ENCODE measurements at regions not wholly inside any gene's neighbourhood (a gene's known extent, or its start where the extent isn't known, plus 50 kb on each side); places are given as distances from the start of the nearest gene placed in this dataset.

- Histone ChIP-seq H2AFZ (ENCODE audit: low read depth) (no peak overlapping the region), H3K4me1 (ENCODE audit: control insufficient read depth in 1 of 2, insufficient read depth in 2 of 2, low read depth in 1 of 2, low read length in 1 of 2) (no peaks in the 10 kb centered on the region), H3K27ac (ENCODE audit: low read depth in 2 of 2, low read length in 1 of 2) (no peak overlapping the region), H3K4me2 (no peak overlapping the region), H3K9me3 (no peaks in the 10 kb centered on the region), H3K36me3 (replicated peaks in 1 of 2; ENCODE audit: control insufficient read depth in 1 of 2, insufficient read depth in 2 of 2, low read length in 1 of 2) (no peaks in the 10 kb centered on the region), H3K27me3 (ENCODE audit: insufficient read depth) (no peaks in the 10 kb centered on the region), H3K9ac (no peak overlapping the region), H3F3A (replicated peaks; ENCODE audit: insufficient read depth) (no peaks in the 10 kb centered on the region), H4K20me1 (ENCODE audit: insufficient read depth) (no peaks in the 10 kb centered on the region), H3K79me2 (ENCODE audit: insufficient read depth) (no peaks in the 10 kb centered on the region), H3K4me3 (ENCODE audit: low read depth in 2 of 2, low read length in 1 of 2) (no peak overlapping the region), H3K9me2 (no peaks in the 10 kb centered on the region)
- WGBS (ENCODE audit: low lambda C conversion rate) = 28% methylated on average over 7 of the region's 7 CpGs
- DNase-seq = no peak
- ChIA-PET POLR2A (no interaction called here), CTCF (interaction anchor here (1.4 kb wide), 1 partner anchor 9 kb away, joined by 4 read pairs; no protein-coding TSS in a partner anchor)
- no peak for TF ChIP-seq EP300 (IDR thresholded peaks at IDR 0.05; ENCODE audit: borderline replicate concordance in 1 of 2, low read depth in 1 of 2, low read length in 1 of 2)
Observed at GRCh38 chr20:6836821-6837374, 69.4 kb downstream of the BMP2 start.

GRCh38 chr20:6837730-6838129 is 70.2 kb downstream of the BMP2 start:
- 9% methylated on average over 2 of the region's 2 CpGs for WGBS (ENCODE audit: low lambda C conversion rate)
- Histone ChIP-seq H3F3A (replicated peaks; ENCODE audit: insufficient read depth) (no peaks in the 10 kb centered on the region), H3K4me3 (ENCODE audit: low read depth in 2 of 2, low read length in 1 of 2) (no peak overlapping the region), H3K9me3 (no peaks in the 10 kb centered on the region), H3K27ac (ENCODE audit: low read depth in 2 of 2, low read length in 1 of 2) (no peak overlapping the region), H4K20me1 (ENCODE audit: insufficient read depth) (no peaks in the 10 kb centered on the region), H3K4me2 (no peak overlapping the region), H3K27me3 (ENCODE audit: insufficient read depth) (no peaks in the 10 kb centered on the region), H2AFZ (ENCODE audit: low read depth) (no peak overlapping the region), H3K36me3 (replicated peaks in 1 of 2; ENCODE audit: control insufficient read depth in 1 of 2, insufficient read depth in 2 of 2, low read length in 1 of 2) (no peaks in the 10 kb centered on the region), H3K4me1 (ENCODE audit: control insufficient read depth in 1 of 2, insufficient read depth in 2 of 2, low read depth in 1 of 2, low read length in 1 of 2) (no peaks in the 10 kb centered on the region), H3K9ac (no peak overlapping the region), H3K79me2 (ENCODE audit: insufficient read depth) (no peaks in the 10 kb centered on the region), H3K9me2 (no peaks in the 10 kb centered on the region)
- POLR2A ChIA-PET = interaction anchor here (0.6 kb wide), 1 partner anchor 697 kb away, joined by 3 read pairs; no protein-coding TSS in a partner anchor
- DNase-seq = no peak
- TF ChIP-seq, protein P1, sequence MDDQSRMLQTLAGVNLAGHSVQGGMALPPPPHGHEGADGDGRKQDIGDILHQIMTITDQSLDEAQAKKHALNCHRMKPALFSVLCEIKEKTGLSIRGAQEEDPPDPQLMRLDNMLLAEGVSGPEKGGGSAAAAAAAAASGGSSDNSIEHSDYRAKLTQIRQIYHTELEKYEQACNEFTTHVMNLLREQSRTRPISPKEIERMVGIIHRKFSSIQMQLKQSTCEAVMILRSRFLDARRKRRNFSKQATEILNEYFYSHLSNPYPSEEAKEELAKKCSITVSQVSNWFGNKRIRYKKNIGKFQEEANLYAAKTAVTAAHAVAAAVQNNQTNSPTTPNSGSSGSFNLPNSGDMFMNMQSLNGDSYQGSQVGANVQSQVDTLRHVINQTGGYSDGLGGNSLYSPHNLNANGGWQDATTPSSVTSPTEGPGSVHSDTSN (IDR thresholded peaks at IDR 0.05) = no peak
- CTCF ChIA-PET = no interaction called here

- Histone ChIP-seq H2AFZ (ENCODE audit: low read depth) (no peak overlapping the region), H3K4me2 (no peak overlapping the region), H4K20me1 (ENCODE audit: insufficient read depth) (no peaks in the 10 kb centered on the region), H3K9ac (no peak overlapping the region), H3K9me3 (no peaks in the 10 kb centered on the region), H3K27me3 (ENCODE audit: insufficient read depth) (no peaks in the 10 kb centered on the region), H3K36me3 (replicated peaks in 1 of 2; ENCODE audit: control insufficient read depth in 1 of 2, insufficient read depth in 2 of 2, low read length in 1 of 2) (no peaks in the 10 kb centered on the region), H3K4me3 (ENCODE audit: low read depth in 2 of 2, low read length in 1 of 2) (no peak overlapping the region), H3K27ac (ENCODE audit: low read depth in 2 of 2, low read length in 1 of 2) (no peak overlapping the region), H3K4me1 (ENCODE audit: control insufficient read depth in 1 of 2, insufficient read depth in 2 of 2, low read depth in 1 of 2, low read length in 1 of 2) (no peaks in the 10 kb centered on the region), H3K79me2 (ENCODE audit: insufficient read depth) (no peaks in the 10 kb centered on the region), H3K9me2 (no peaks in the 10 kb centered on the region), H3F3A (replicated peaks; ENCODE audit: insufficient read depth) (no peaks in the 10 kb centered on the region)
- WGBS (ENCODE audit: low lambda C conversion rate) = 19% methylated on average over 11 of the region's 11 CpGs
- ChIA-PET POLR2A (interaction anchor here (0.6 kb wide), 1 partner anchor 698 kb away, joined by 3 read pairs; no protein-coding TSS in a partner anchor), CTCF (no interaction called here)
- no peak for DNase-seq
- TF ChIP-seq MAX (IDR thresholded peaks at IDR 0.05; ENCODE audit: low read depth) (no peak), RAD21 (IDR thresholded peaks at IDR 0.05; ENCODE audit: low read length) (no peak), TEAD4 (IDR thresholded peaks at IDR 0.05; ENCODE audit: borderline replicate concordance, insufficient read depth) (no peak), NFIC (IDR thresholded peaks at IDR 0.05; ENCODE audit: borderline replicate concordance) (no peak), MXI1 (IDR thresholded peaks at IDR 0.05; ENCODE audit: low read depth, low read length) (no peak), EZH2phosphoT487 (IDR thresholded peaks at IDR 0.05; ENCODE audit: borderline replicate concordance, low read depth) (no peak), YY1 (IDR thresholded peaks at IDR 0.05; ENCODE audit: low read depth) (no peak), RFX5 (IDR thresholded peaks at IDR 0.05; ENCODE audit: low read length) (no peak), JUND (IDR thresholded peaks at IDR 0.05) (no peak), FOXM1 (IDR thresholded peaks at IDR 0.05; ENCODE audit: low read depth) (no peak), CTCF (IDR thresholded peaks at IDR 0.05) (no peak), GABPA (IDR thresholded peaks at IDR 0.05; ENCODE audit: low read depth) (no peak)
- TF ChIP-seq, protein P2, sequence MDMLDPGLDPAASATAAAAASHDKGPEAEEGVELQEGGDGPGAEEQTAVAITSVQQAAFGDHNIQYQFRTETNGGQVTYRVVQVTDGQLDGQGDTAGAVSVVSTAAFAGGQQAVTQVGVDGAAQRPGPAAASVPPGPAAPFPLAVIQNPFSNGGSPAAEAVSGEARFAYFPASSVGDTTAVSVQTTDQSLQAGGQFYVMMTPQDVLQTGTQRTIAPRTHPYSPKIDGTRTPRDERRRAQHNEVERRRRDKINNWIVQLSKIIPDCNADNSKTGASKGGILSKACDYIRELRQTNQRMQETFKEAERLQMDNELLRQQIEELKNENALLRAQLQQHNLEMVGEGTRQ (IDR thresholded peaks at IDR 0.05; ENCODE audit: borderline replicate concordance, low read depth, low read length) = no peak
- TF ChIP-seq, protein P1 (IDR thresholded peaks at IDR 0.05) = no peak
Observed at GRCh38 chr20:6838181-6838826, 70.8 kb downstream of the BMP2 start.
